ENCODE measurements at regions not wholly inside any gene's neighbourhood (a gene's known extent, or its start where the extent isn't known, plus 50 kb on each side); places are given as distances from the start of the nearest gene placed in this dataset.
"Not testable (repeated sequence)": the region's sequence is repeated elsewhere in the genome, so short reads cannot be mapped to it uniquely, and the experiment has no call there.

GRCh38 chr15:85196697-85197096, 183.7 kb upstream of the AKAP13 start:
- DNase-seq (ENCODE audit: low spot score in 2 of 2); intact Hi-C loops (cut with DNase I; ENCODE audit: low total_unique reads); H3K4me3 ChIP-seq (ENCODE audit: low read depth, poor library complexity, severe bottlenecking): not testable (repeated sequence)
- no CpG with 5 or more reads among the region's 5 CpGs for WGBS, 2 donors

- no CpG with 5 or more reads among the region's 5 CpGs for WGBS, 2 donors
- H3K4me3 ChIP-seq (ENCODE audit: low read depth, poor library complexity, severe bottlenecking); intact Hi-C loops (cut with DNase I; ENCODE audit: low total_unique reads); DNase-seq (ENCODE audit: low spot score in 2 of 2): not testable (repeated sequence)
Measured at GRCh38 chr15:85197582-85197981, 182.8 kb upstream of the AKAP13 start.

GRCh38 chr15:85198432-85198831, 182.0 kb upstream of the AKAP13 start:
- WGBS, 2 donors: no CpG with 5 or more reads among the region's 13 CpGs
- intact Hi-C loops (cut with DNase I; ENCODE audit: low total_unique reads); H3K4me3 ChIP-seq (ENCODE audit: low read depth, poor library complexity, severe bottlenecking): not testable (repeated sequence)

GRCh38 chr15:85200215-85200614, 180.2 kb upstream of the AKAP13 start:
- WGBS, 2 donors: no CpG with 5 or more reads among the region's 9 CpGs

More at GRCh38 chr15:85198432-85198831, 182.0 kb upstream of the AKAP13 start:
- not testable (repeated sequence) for DNase-seq (ENCODE audit: low spot score in 2 of 2)

GRCh38 chr15:85201118-85201793, 179.1 kb upstream of the AKAP13 start:
- H3K4me3 ChIP-seq (ENCODE audit: low read depth, poor library complexity, severe bottlenecking); intact Hi-C loops (cut with DNase I; ENCODE audit: low total_unique reads): not testable (repeated sequence)

More at GRCh38 chr15:85200215-85200614, 180.2 kb upstream of the AKAP13 start:
- H3K4me3 ChIP-seq (ENCODE audit: low read depth, poor library complexity, severe bottlenecking); DNase-seq (ENCODE audit: low spot score in 2 of 2); intact Hi-C loops (cut with DNase I; ENCODE audit: low total_unique reads): not testable (repeated sequence)

GRCh38 chr15:85204481-85204880, 175.9 kb upstream of the AKAP13 start:
- no CpG with 5 or more reads among the region's 16 CpGs for WGBS, 2 donors
- H3K4me3 ChIP-seq (ENCODE audit: low read depth, poor library complexity, severe bottlenecking); DNase-seq (ENCODE audit: low spot score in 2 of 2); intact Hi-C loops (cut with DNase I; ENCODE audit: low total_unique reads): not testable (repeated sequence)

More at GRCh38 chr15:85201118-85201793, 179.1 kb upstream of the AKAP13 start:
- WGBS, 2 donors: 77% methylated on average over 4 of the region's 16 CpGs; no CpG with 5 or more reads in 1 of the 2 donors
- DNase-seq (ENCODE audit: low spot score in 2 of 2): not testable (repeated sequence)

- not testable (repeated sequence) for DNase-seq (ENCODE audit: low spot score in 2 of 2)
Measured at GRCh38 chr15:85233791-85234325, 146.5 kb upstream of the AKAP13 start.

GRCh38 chr15:85234450-85235196, 145.8 kb upstream of the AKAP13 start:
- DNase-seq (ENCODE audit: low spot score in 2 of 2); H3K4me3 ChIP-seq (ENCODE audit: low read depth, poor library complexity, severe bottlenecking); intact Hi-C loops (cut with DNase I; ENCODE audit: low total_unique reads): not testable (repeated sequence)
- WGBS, 2 donors: no CpG with 5 or more reads among the region's 55 CpGs

More at GRCh38 chr15:85233791-85234325, 146.5 kb upstream of the AKAP13 start:
- WGBS, 2 donors: 0 to 2% methylated on average over 14 to 16 of the region's 62 CpGs
- H3K4me3 ChIP-seq (ENCODE audit: low read depth, poor library complexity, severe bottlenecking); intact Hi-C loops (cut with DNase I; ENCODE audit: low total_unique reads): not testable (repeated sequence)

- 17 to 25% methylated on average over 1 of the region's 1 CpG for WGBS, 2 donors
- DNase-seq (ENCODE audit: low spot score in 2 of 2); H3K4me3 ChIP-seq (ENCODE audit: low read depth, poor library complexity, severe bottlenecking); intact Hi-C loops (cut with DNase I; ENCODE audit: low total_unique reads): not testable (repeated sequence)
Measured at GRCh38 chr15:85244056-85244455, 136.3 kb upstream of the AKAP13 start.

- DNase-seq (ENCODE audit: low spot score in 2 of 2); intact Hi-C loops (cut with DNase I; ENCODE audit: low total_unique reads); H3K4me3 ChIP-seq (ENCODE audit: low read depth, poor library complexity, severe bottlenecking): not testable (repeated sequence)
- 82 to 93% methylated on average over 7 to 8 of the region's 8 CpGs for WGBS, 2 donors
Measured at GRCh38 chr15:85250938-85251542, 129.4 kb upstream of the AKAP13 start.

GRCh38 chr15:85253196-85253915, 127.0 kb upstream of the AKAP13 start:
- intact Hi-C loops (cut with DNase I; ENCODE audit: low total_unique reads); DNase-seq (ENCODE audit: low spot score in 2 of 2); H3K4me3 ChIP-seq (ENCODE audit: low read depth, poor library complexity, severe bottlenecking): not testable (repeated sequence)
- WGBS, 2 donors: 71 to 85% methylated on average over 4 to 8 of the region's 15 CpGs

- 90 to 95% methylated on average over 6 to 8 of the region's 9 CpGs for WGBS, 2 donors
- intact Hi-C loops (cut with DNase I; ENCODE audit: low total_unique reads); H3K4me3 ChIP-seq (ENCODE audit: low read depth, poor library complexity, severe bottlenecking); DNase-seq (ENCODE audit: low spot score in 2 of 2): not testable (repeated sequence)
Measured at GRCh38 chr15:85254961-85255360, 125.4 kb upstream of the AKAP13 start.

GRCh38 chr15:85255502-85255901, 124.9 kb upstream of the AKAP13 start:
- DNase-seq (ENCODE audit: low spot score in 2 of 2); intact Hi-C loops (cut with DNase I; ENCODE audit: low total_unique reads); H3K4me3 ChIP-seq (ENCODE audit: low read depth, poor library complexity, severe bottlenecking): not testable (repeated sequence)
- WGBS, 2 donors: 81 to 91% methylated on average over 17 to 24 of the region's 24 CpGs
